Vagina (tissue), 2 donors: ENCODE measurements at regions not wholly inside any gene's neighbourhood (a gene's known extent, or its start where the extent isn't known, plus 50 kb on each side); places are given as distances from the start of the nearest gene placed in this dataset.

ENCODE experiments used
- DNase-seq, 2 donors: peaks; one replicate each; pipeline ENCODE4 v3.0.0-alpha.2; 2017; ENCODE audit errors: extremely low spot score in 2 of 2
- H3K27ac ChIP-seq: fragments of 200-600 bp; sonication (generic); one replicate; pipeline ENCODE4 v1.5.1; 2019
- H3K27me3 ChIP-seq: fragments of 200-600 bp; sonication (generic); one replicate; pipeline ENCODE4 v1.5.1; 2019
- H3K36me3 ChIP-seq, 2 donors: fragments of 200-600 bp; sonication (generic); one replicate each; pipeline ENCODE4 v1.5.1; 2017 to 2019
- H3K4me1 ChIP-seq: fragments of 200-600 bp; sonication (generic); one replicate; pipeline ENCODE4 v1.5.1; 2019
- H3K4me3 ChIP-seq, 2 donors: fragments of 200-600 bp; sonication (generic); 1 replicate in 1 of 2; 2 replicates in 1 of 2; pipeline ENCODE4 v1.5.1; 2016 to 2019
- H3K9me3 ChIP-seq: fragments of 200-600 bp; sonication (generic); one replicate; pipeline ENCODE4 v1.5.1; 2019
- CTCF ChIP-seq, 3 experiments: fragments of 450-650 bp in 2 of 3; fragments of 200-600 bp in 1 of 3; sonication (generic) in 1 of 3; IDR thresholded peaks; one replicate each; pipeline ENCODE4 v1.5.1; 2017 to 2019; ENCODE audit warnings: antibody characterized with exemption in 3 of 3, mild to moderate bottlenecking in 2 of 3, moderate library complexity in 2 of 3
- POLR2A ChIP-seq, 2 donors: fragments of 450-650 bp; IDR thresholded peaks; one replicate each; pipeline ENCODE4 v1.6.1; 2017; ENCODE audit warnings: antibody characterized with exemption in 2 of 2, mild to moderate bottlenecking in 2 of 2, moderate library complexity in 2 of 2
- POLR2AphosphoS5 ChIP-seq, 2 donors: sonication (generic); formaldehyde crosslinking; IDR thresholded peaks; one replicate each; pipeline ENCODE4 v1.9.0; 2017; ENCODE audit warnings: antibody characterized with exemption in 2 of 2, mild to moderate bottlenecking in 2 of 2, low read depth in 1 of 2; ENCODE audit not compliant: insufficient read depth in 1 of 2
- intact Hi-C: fragments of 100-400 bp; cut with DNase I; formaldehyde crosslinking; loops from one replicate; pipeline ENCODE4 v1.15.1; 2023

- H3K9me3 ChIP-seq, result no peaks in the 10 kb centered on the region
Measured at GRCh38 chr2:149921911-149922616, 334.5 kb upstream of the MMADHC start.

GRCh38 chr2:149920389-149920788, 332.8 kb upstream of the MMADHC start:
- no peak for TF ChIP-seq POLR2A (IDR thresholded peaks at IDR 0.05)
- no peak for TF ChIP-seq CTCF (IDR thresholded peaks at IDR 0.05)
- no peak for TF ChIP-seq POLR2AphosphoS5 (IDR thresholded peaks at IDR 0.05; ENCODE audit: insufficient read depth in 1 of 2, low read depth in 1 of 2)
- Histone ChIP-seq H3K4me3 (no peak overlapping the region), H3K27me3 (no peaks in the 10 kb centered on the region), H3K4me1 (no peaks in the 10 kb centered on the region), H3K9me3 (no peaks in the 10 kb centered on the region), H3K36me3 (no peaks in the 10 kb centered on the region), H3K27ac (no peak overlapping the region)
- DNase-seq, result no peak
- intact Hi-C loops, result no loop called here

More at GRCh38 chr2:149921911-149922616, 334.5 kb upstream of the MMADHC start:
- TF ChIP-seq POLR2A (IDR thresholded peaks at IDR 0.05) (no peak), POLR2AphosphoS5 (IDR thresholded peaks at IDR 0.05; ENCODE audit: insufficient read depth in 1 of 2, low read depth in 1 of 2) (no peak), CTCF (IDR thresholded peaks at IDR 0.05) (no peak)
- Histone ChIP-seq H3K36me3 (no peaks in the 10 kb centered on the region), H3K4me1 (no peaks in the 10 kb centered on the region), H3K27me3 (no peaks in the 10 kb centered on the region), H3K27ac (no peak overlapping the region), H3K4me3 (no peak overlapping the region)
- DNase-seq, result no peak
- intact Hi-C loops, result no loop called here

GRCh38 chr2:149915151-149915550, 327.6 kb upstream of the MMADHC start:
- DNase-seq, result no peak
- Histone ChIP-seq H3K4me1 (no peaks in the 10 kb centered on the region), H3K9me3 (no peaks in the 10 kb centered on the region), H3K27ac (no peak overlapping the region), H3K4me3 (no peak overlapping the region), H3K27me3 (no peaks in the 10 kb centered on the region), H3K36me3 (no peaks in the 10 kb centered on the region)
- intact Hi-C loops, result no loop called here
- no peak for TF ChIP-seq CTCF (IDR thresholded peaks at IDR 0.05)

GRCh38 chr2:149908726-149909683, 321.4 kb upstream of the MMADHC start:
- Histone ChIP-seq H3K4me1 (no peaks in the 10 kb centered on the region), H3K27me3 (no peaks in the 10 kb centered on the region), H3K36me3 (no peaks in the 10 kb centered on the region), H3K4me3 (no peak overlapping the region), H3K27ac (no peak overlapping the region), H3K9me3 (no peaks in the 10 kb centered on the region)
- intact Hi-C loops, result no loop called here
- no peak for DNase-seq
- TF ChIP-seq CTCF (IDR thresholded peaks at IDR 0.05) (no peak), POLR2A (IDR thresholded peaks at IDR 0.05) (no peak), POLR2AphosphoS5 (IDR thresholded peaks at IDR 0.05; ENCODE audit: insufficient read depth in 1 of 2, low read depth in 1 of 2) (no peak)

- no peak for DNase-seq
- H3K4me3 ChIP-seq, result no peak overlapping the region
- H3K36me3 ChIP-seq, result no peaks in the 10 kb centered on the region
- no peaks in the 10 kb centered on the region for H3K27me3 ChIP-seq
- intact Hi-C loops, result no loop called here
- H3K4me1 ChIP-seq, result no peaks in the 10 kb centered on the region
- H3K9me3 ChIP-seq, result no peaks in the 10 kb centered on the region
- no peak overlapping the region for H3K27ac ChIP-seq
- TF ChIP-seq POLR2AphosphoS5 (IDR thresholded peaks at IDR 0.05; ENCODE audit: insufficient read depth in 1 of 2, low read depth in 1 of 2), result no peak
- no peak for TF ChIP-seq CTCF (IDR thresholded peaks at IDR 0.05)
- no peak for TF ChIP-seq POLR2A (IDR thresholded peaks at IDR 0.05)
Measured at GRCh38 chr2:149906886-149907285, 319.3 kb upstream of the MMADHC start.
